Mesothelial cell of epicardium (in vitro differentiated cells): ENCODE measurements at regions not wholly inside any gene's neighbourhood (a gene's known extent, or its start where the extent isn't known, plus 50 kb on each side); places are given as distances from the start of the nearest gene placed in this dataset.
A peak's percentile ranks its signal among the peaks of the same experiment; 100 is the strongest.
"Not testable (repeated sequence)": the region's sequence is repeated elsewhere in the genome, so short reads cannot be mapped to it uniquely, and the experiment has no call there.

ENCODE experiments used
- DNase-seq, 2 experiments: peaks; one replicate each; pipeline ENCODE4 v3.0.0; 2021; ENCODE audit warnings: low spot score in 2 of 2; ENCODE audit not compliant: unreplicated experiment in 2 of 2
- H3K27ac Mint-ChIP-seq: 2 replicates; pipeline ENCODE4 v1.8.0; 2021; ENCODE audit warnings: mixed read lengths
- H3K27me3 Mint-ChIP-seq: 2 replicates; pipeline ENCODE4 v1.8.0; 2021; ENCODE audit warnings: low read depth, mixed read lengths
- H3K36me3 Mint-ChIP-seq: 2 replicates; pipeline ENCODE4 v1.8.0; 2021; ENCODE audit warnings: mixed read lengths
- H3K4me1 Mint-ChIP-seq: 2 replicates; pipeline ENCODE4 v1.8.0; 2021; ENCODE audit warnings: mixed read lengths
- H3K4me3 Mint-ChIP-seq: 2 replicates; pipeline ENCODE4 v1.8.0; 2021; ENCODE audit warnings: mild to moderate bottlenecking, moderate library complexity, mixed read lengths
- H3K9me3 Mint-ChIP-seq: 2 replicates; pipeline ENCODE4 v1.8.0; 2021; ENCODE audit warnings: mixed read lengths
- CTCF ChIP-seq: fragments of 200-600 bp; sonication (generic); IDR thresholded peaks from one replicate; pipeline ENCODE4 v1.5.0; 2021; ENCODE audit warnings: antibody characterized with exemption; ENCODE audit not compliant: unreplicated experiment

- Mint-ChIP-seq H3K4me1 (peaks cover 9% of the 10 kb centered on the region), H3K4me3 (no peak overlapping the region), H3K9me3 (peaks cover 4% of the 10 kb centered on the region), H3K36me3 (no peaks in the 10 kb centered on the region), H3K27ac (no peak overlapping the region), H3K27me3 (peaks cover 79% of the 10 kb centered on the region)
- TF ChIP-seq CTCF: no peak
- DNase-seq: no peak
These were observed 620.8 kb downstream of the MATN1 start for GRCh38 chr1:30102605-30103004.

GRCh38 chr1:30101487-30102227 is 621.7 kb downstream of the MATN1 start:
- Mint-ChIP-seq H3K4me3 (no peak overlapping the region), H3K4me1 (peaks cover 9% of the 10 kb centered on the region), H3K27ac (no peak overlapping the region), H3K27me3 (peaks cover 75% of the 10 kb centered on the region), H3K9me3 (peaks cover 4% of the 10 kb centered on the region), H3K36me3 (no peaks in the 10 kb centered on the region)
- DNase-seq: no peak
- TF ChIP-seq CTCF: no peak

GRCh38 chr1:30101016-30101415 is 622.4 kb downstream of the MATN1 start:
- Mint-ChIP-seq H3K9me3 (peaks cover 4% of the 10 kb centered on the region), H3K27me3 (peaks cover 69% of the 10 kb centered on the region), H3K4me3 (no peak overlapping the region), H3K27ac (no peak overlapping the region), H3K4me1 (peaks cover 9% of the 10 kb centered on the region), H3K36me3 (no peaks in the 10 kb centered on the region)
- DNase-seq: no peak
- TF ChIP-seq CTCF: no peak

GRCh38 chr1:30100524-30100862 is 622.9 kb downstream of the MATN1 start:
- Mint-ChIP-seq H3K9me3 (peaks cover 4% of the 10 kb centered on the region), H3K27me3 (peaks cover 64% of the 10 kb centered on the region), H3K27ac (no peak overlapping the region), H3K4me1 (peaks cover 9% of the 10 kb centered on the region), H3K4me3 (no peak overlapping the region), H3K36me3 (no peaks in the 10 kb centered on the region)
- no peak for DNase-seq
- no peak for TF ChIP-seq CTCF

- no peak for DNase-seq
- TF ChIP-seq CTCF: no peak
- Mint-ChIP-seq H3K27me3 (peaks cover 57% of the 10 kb centered on the region), H3K36me3 (no peaks in the 10 kb centered on the region), H3K4me1 (peaks cover 9% of the 10 kb centered on the region), H3K4me3 (no peak overlapping the region), H3K27ac (peak overlapping the region; percentile 54), H3K9me3 (peaks cover 4% of the 10 kb centered on the region)
These were observed 623.5 kb downstream of the MATN1 start for GRCh38 chr1:30099587-30100523.

GRCh38 chr1:30097851-30098250 is 625.5 kb downstream of the MATN1 start:
- Mint-ChIP-seq H3K27me3 (peaks cover 37% of the 10 kb centered on the region), H3K9me3 (peaks cover 13% of the 10 kb centered on the region)
- not testable (repeated sequence) for H3K36me3 Mint-ChIP-seq, H3K4me1 Mint-ChIP-seq, H3K4me3 Mint-ChIP-seq, H3K27ac Mint-ChIP-seq, DNase-seq
